HL-60 (cell line): ENCODE measurements at regions not wholly inside any gene's neighbourhood (a gene's known extent, or its start where the extent isn't known, plus 50 kb on each side); places are given as distances from the start of the nearest gene placed in this dataset.

Experiments
- DNase-seq, 2 experiments: peaks; one replicate each; pipeline ENCODE4 v3.0.0-alpha.2; 2010 to 2020; ENCODE audit warnings: low read depth in 1 of 2, low spot score in 1 of 2
- H3K27ac ChIP-seq: fragments of 250-450 bp; sonication (Bioruptor Pico); replicated peaks from 2 replicates; pipeline ENCODE4 v1.5.1; 2020; ENCODE audit warnings: mild to moderate bottlenecking, moderate library complexity
- H3K27me3 ChIP-seq: fragments of 250-450 bp; sonication (Bioruptor Pico); 2 replicates; pipeline ENCODE4 v1.5.1; 2021; ENCODE audit warnings: mild to moderate bottlenecking, moderate library complexity; ENCODE audit not compliant: insufficient read depth, poor library complexity, severe bottlenecking
- H3K4me3 ChIP-seq: replicated peaks from 2 replicates; pipeline ENCODE4 v1.5.1; 2011; ENCODE audit warnings: mild to moderate bottlenecking, control low read depth, low read length; ENCODE audit not compliant: insufficient read depth
- CTCF ChIP-seq: IDR thresholded peaks from one replicate; pipeline ENCODE4 v1.5.1; 2011; ENCODE audit warnings: low read length, control low read depth, inconsistent platforms; ENCODE audit not compliant: insufficient read depth
- GABPA ChIP-seq: IDR thresholded peaks from 2 replicates; pipeline ENCODE4 v1.6.1; 2012; ENCODE audit warnings: low read depth
- POLR2AphosphoS5 ChIP-seq: IDR thresholded peaks from 2 replicates; pipeline ENCODE4 v1.6.1; 2012; ENCODE audit warnings: low read depth
- REST ChIP-seq: IDR thresholded peaks from 2 replicates; pipeline ENCODE4 v1.6.1; 2012; ENCODE audit warnings: low read depth; ENCODE audit not compliant: insufficient replicate concordance
- SPI1 ChIP-seq: IDR thresholded peaks from 2 replicates; pipeline ENCODE4 v1.6.1; 2012; ENCODE audit warnings: low read depth, mild to moderate bottlenecking, borderline replicate concordance

- no peak for DNase-seq
- H3K27ac ChIP-seq, result no peak overlapping the region
- H3K4me3 ChIP-seq, result no peak overlapping the region
- TF ChIP-seq CTCF (no peak), POLR2AphosphoS5 (no peak), GABPA (no peak), SPI1 (no peak), REST (no peak)
- no peaks in the 10 kb centered on the region for H3K27me3 ChIP-seq
Observed at GRCh38 chr10:23768281-23768680, 329.4 kb downstream of the OTUD1 start.

GRCh38 chr10:23777153-23777552, 338.3 kb downstream of the OTUD1 start:
- H3K4me3 ChIP-seq, result no peak overlapping the region
- no peak overlapping the region for H3K27ac ChIP-seq
- H3K27me3 ChIP-seq, result no peaks in the 10 kb centered on the region
- no peak for DNase-seq
- TF ChIP-seq CTCF (no peak), GABPA (no peak), REST (no peak), POLR2AphosphoS5 (no peak), SPI1 (no peak)

- H3K27me3 ChIP-seq, result no peaks in the 10 kb centered on the region
- H3K4me3 ChIP-seq, result no peak overlapping the region
- no peak for DNase-seq
- TF ChIP-seq GABPA, result no peak
- TF ChIP-seq CTCF, result no peak
- TF ChIP-seq REST, result no peak
- TF ChIP-seq POLR2AphosphoS5, result no peak
- TF ChIP-seq SPI1, result no peak
- no peak overlapping the region for H3K27ac ChIP-seq
Observed at GRCh38 chr10:23779301-23779700, 340.4 kb downstream of the OTUD1 start.
